Kidney (tissue), 13 donors: ENCODE measurements at regions not wholly inside any gene's neighbourhood (a gene's known extent, or its start where the extent isn't known, plus 50 kb on each side); places are given as distances from the start of the nearest gene placed in this dataset.

Source experiments
- DNase-seq, 5 donors: peaks; one replicate each; pipeline ENCODE4 v3.0.0-alpha.2; 2013 to 2020
- FAIRE-seq: peaks from 2 replicates; lab custom pipeline; 2012; peaks lifted over from hg19 to GRCh38; lab: Jason Lieb, UNC
- H3K27ac ChIP-seq, 2 donors: one replicate each; pipeline ENCODE4 v1.7.0; 2013; ENCODE audit warnings: low read depth in 2 of 2, low read length in 2 of 2, inconsistent platforms in 1 of 2
- H3K27me3 ChIP-seq: one replicate; pipeline ENCODE4 v1.7.1; 2013; ENCODE audit warnings: low read length, inconsistent platforms; ENCODE audit not compliant: control insufficient read depth, insufficient read depth
- H3K36me3 ChIP-seq, 3 donors: one replicate each; pipeline versions ENCODE4 v1.7.0 to v1.7.1; 2013; ENCODE audit warnings: low read length in 3 of 3, control low read depth in 1 of 3, inconsistent platforms in 1 of 3; ENCODE audit not compliant: insufficient read depth in 3 of 3, control insufficient read depth in 2 of 3
- H3K4me1 ChIP-seq, 3 donors: one replicate each; pipeline versions ENCODE4 v1.7.0 to v1.7.1; 2013; ENCODE audit warnings: low read length in 3 of 3, inconsistent platforms in 1 of 3, low read depth in 1 of 3; ENCODE audit not compliant: control insufficient read depth in 2 of 3, insufficient read depth in 2 of 3
- H3K4me3 ChIP-seq, 3 donors: one replicate each; pipeline versions ENCODE4 v1.7.0 to v1.8.1; 2013; ENCODE audit warnings: low read length in 3 of 3, control low read depth in 1 of 3, inconsistent platforms in 1 of 3
- H3K9ac ChIP-seq, 3 donors: one replicate each; pipeline versions ENCODE4 v1.7.0 to v1.7.1; 2013; ENCODE audit warnings: low read length in 3 of 3, control low read depth in 1 of 3, inconsistent platforms in 1 of 3
- H3K9me3 ChIP-seq, 3 donors: one replicate each; pipeline versions ENCODE4 v1.7.0 to v1.7.1; 2013; ENCODE audit warnings: low read length in 3 of 3, control low read depth in 1 of 3, inconsistent platforms in 1 of 3; ENCODE audit not compliant: control insufficient read depth in 2 of 3, insufficient read depth in 1 of 3
- CTCF ChIP-seq: IDR thresholded peaks from 3 replicates; pipeline ENCODE4 v1.5.1; 2012; ENCODE audit warnings: mild to moderate bottlenecking, moderate library complexity, borderline replicate concordance; ENCODE audit not compliant: insufficient read depth; ENCODE audit errors: extremely low read depth
- intact Hi-C: fragments of 100-400 bp; cut with DNase I; formaldehyde crosslinking; loops from one replicate; pipeline ENCODE4 v1.11.1; 2022
- donor health status: control.
- donor health status: control.
- donor health status: control.
- donor health status: control.
- donor health status: control.
- donor health status: DM: yes; HTN: yes; CAD: no.
- donor health status: Normal renal cell carcinoma (clear cell type).

GRCh38 chr3:170712798-170713197 lies 126.9 kb upstream of the SLC7A14 start:
- DNase-seq (no peak), FAIRE-seq (no peak)
- Histone ChIP-seq H3K9me3 (peaks cover 1 to 9% (median 2%) of the 10 kb centered on the region in 3 donors), H3K9ac (no peak overlapping the region), H3K36me3 (no peaks in the 10 kb centered on the region), H3K4me3 (no peak overlapping the region), H3K27ac (no peak overlapping the region), H3K4me1 (no peaks in the 10 kb centered on the region), H3K27me3 (no peaks in the 10 kb centered on the region)
- intact Hi-C loops = no loop called here
- no peak for TF ChIP-seq CTCF

- Histone ChIP-seq H3K36me3 (no peaks in the 10 kb centered on the region), H3K27ac (no peak overlapping the region), H3K4me3 (no peak overlapping the region), H3K9me3 (peaks cover 1 to 9% (median 2%) of the 10 kb centered on the region in 3 donors), H3K9ac (no peak overlapping the region), H3K4me1 (no peaks in the 10 kb centered on the region), H3K27me3 (no peaks in the 10 kb centered on the region)
- no peak for TF ChIP-seq CTCF
- no peak for DNase-seq
- intact Hi-C loops = no loop called here
- FAIRE-seq = no peak
Measured at GRCh38 chr3:170712336-170712735, 126.5 kb upstream of the SLC7A14 start.

- intact Hi-C loops = no loop called here
- Histone ChIP-seq H3K36me3 (no peaks in the 10 kb centered on the region), H3K4me1 (no peaks in the 10 kb centered on the region), H3K9me3 (peaks cover 1 to 9% (median 2%) of the 10 kb centered on the region in 3 donors), H3K9ac (no peak overlapping the region), H3K27me3 (no peaks in the 10 kb centered on the region), H3K4me3 (no peak overlapping the region), H3K27ac (no peak overlapping the region)
- DNase-seq (no peak), FAIRE-seq (no peak)
- no peak for TF ChIP-seq CTCF
Measured at GRCh38 chr3:170711786-170712185, 125.9 kb upstream of the SLC7A14 start.

- no peak overlapping the region for H3K4me3 ChIP-seq
- H3K9ac ChIP-seq = no peak overlapping the region
- no peaks in the 10 kb centered on the region for H3K4me1 ChIP-seq
- no peak for TF ChIP-seq CTCF
- intact Hi-C loops = no loop called here
- FAIRE-seq (no peak), DNase-seq (no peak)
- H3K9me3 ChIP-seq = peaks cover 1 to 9% (median 2%) of the 10 kb centered on the region in 3 donors
- H3K27ac ChIP-seq = no peak overlapping the region
- no peaks in the 10 kb centered on the region for H3K27me3 ChIP-seq
- H3K36me3 ChIP-seq = no peaks in the 10 kb centered on the region
Measured at GRCh38 chr3:170709046-170709445, 123.2 kb upstream of the SLC7A14 start.
